22Rv1 (cell line): ENCODE measurements at regions not wholly inside any gene's neighbourhood (a gene's known extent, or its start where the extent isn't known, plus 50 kb on each side); places are given as distances from the start of the nearest gene placed in this dataset.

ENCODE experiments used
- ZFX ChIP-seq: fragments of 450-650 bp; IDR thresholded peaks from 2 replicates; pipeline ENCODE4 v1.6.1; 2017; ENCODE audit warnings: antibody characterized with exemption, borderline replicate concordance
- TF ChIP-seq, protein P1 (sequence below): fragments of 450-650 bp; IDR thresholded peaks from 2 replicates; pipeline ENCODE4 v1.5.1; 2017; ENCODE audit warnings: mild to moderate bottlenecking

DNA sequence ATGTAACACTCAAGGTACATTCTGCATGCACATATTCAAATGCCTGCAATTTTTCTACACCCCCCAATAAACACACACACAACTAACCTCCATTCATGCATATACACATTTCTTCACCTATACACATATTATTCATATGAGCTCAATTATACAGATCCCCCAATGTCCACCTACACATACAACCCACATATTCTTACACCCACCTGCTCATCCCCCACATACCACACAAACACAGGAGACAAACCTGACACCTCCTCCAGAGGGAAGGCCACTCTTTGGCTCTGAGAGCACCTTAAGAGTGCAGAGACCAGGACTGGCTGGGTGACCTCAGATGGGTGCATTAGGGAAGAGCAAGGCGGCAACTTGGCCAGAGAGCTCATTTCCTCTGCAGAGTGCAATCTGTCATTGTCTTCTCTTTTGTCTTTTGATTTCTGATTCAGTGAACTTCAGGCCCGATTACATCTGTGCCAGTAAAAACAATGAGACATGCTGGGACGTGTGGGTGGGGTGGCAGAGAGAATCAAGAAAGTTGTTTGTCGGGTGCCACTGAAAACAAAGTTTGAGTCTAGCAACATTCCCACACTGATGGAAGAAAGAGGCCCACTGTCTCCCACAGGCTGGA is 208.4 kb downstream of the NXPE2 start:
- TF ChIP-seq, protein P1, sequence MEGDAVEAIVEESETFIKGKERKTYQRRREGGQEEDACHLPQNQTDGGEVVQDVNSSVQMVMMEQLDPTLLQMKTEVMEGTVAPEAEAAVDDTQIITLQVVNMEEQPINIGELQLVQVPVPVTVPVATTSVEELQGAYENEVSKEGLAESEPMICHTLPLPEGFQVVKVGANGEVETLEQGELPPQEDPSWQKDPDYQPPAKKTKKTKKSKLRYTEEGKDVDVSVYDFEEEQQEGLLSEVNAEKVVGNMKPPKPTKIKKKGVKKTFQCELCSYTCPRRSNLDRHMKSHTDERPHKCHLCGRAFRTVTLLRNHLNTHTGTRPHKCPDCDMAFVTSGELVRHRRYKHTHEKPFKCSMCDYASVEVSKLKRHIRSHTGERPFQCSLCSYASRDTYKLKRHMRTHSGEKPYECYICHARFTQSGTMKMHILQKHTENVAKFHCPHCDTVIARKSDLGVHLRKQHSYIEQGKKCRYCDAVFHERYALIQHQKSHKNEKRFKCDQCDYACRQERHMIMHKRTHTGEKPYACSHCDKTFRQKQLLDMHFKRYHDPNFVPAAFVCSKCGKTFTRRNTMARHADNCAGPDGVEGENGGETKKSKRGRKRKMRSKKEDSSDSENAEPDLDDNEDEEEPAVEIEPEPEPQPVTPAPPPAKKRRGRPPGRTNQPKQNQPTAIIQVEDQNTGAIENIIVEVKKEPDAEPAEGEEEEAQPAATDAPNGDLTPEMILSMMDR = no peak
- TF ChIP-seq ZFX = no peak
